Limb (tissue), 2 donors: ENCODE measurements at regions not wholly inside any gene's neighbourhood (a gene's known extent, or its start where the extent isn't known, plus 50 kb on each side); places are given as distances from the start of the nearest gene placed in this dataset.

ENCODE experiments used
- DNase-seq, 2 donors: peaks; one replicate each; pipeline ENCODE4 v3.0.0-alpha.2; 2016; ENCODE audit errors: extremely low spot score in 2 of 2

DNA sequence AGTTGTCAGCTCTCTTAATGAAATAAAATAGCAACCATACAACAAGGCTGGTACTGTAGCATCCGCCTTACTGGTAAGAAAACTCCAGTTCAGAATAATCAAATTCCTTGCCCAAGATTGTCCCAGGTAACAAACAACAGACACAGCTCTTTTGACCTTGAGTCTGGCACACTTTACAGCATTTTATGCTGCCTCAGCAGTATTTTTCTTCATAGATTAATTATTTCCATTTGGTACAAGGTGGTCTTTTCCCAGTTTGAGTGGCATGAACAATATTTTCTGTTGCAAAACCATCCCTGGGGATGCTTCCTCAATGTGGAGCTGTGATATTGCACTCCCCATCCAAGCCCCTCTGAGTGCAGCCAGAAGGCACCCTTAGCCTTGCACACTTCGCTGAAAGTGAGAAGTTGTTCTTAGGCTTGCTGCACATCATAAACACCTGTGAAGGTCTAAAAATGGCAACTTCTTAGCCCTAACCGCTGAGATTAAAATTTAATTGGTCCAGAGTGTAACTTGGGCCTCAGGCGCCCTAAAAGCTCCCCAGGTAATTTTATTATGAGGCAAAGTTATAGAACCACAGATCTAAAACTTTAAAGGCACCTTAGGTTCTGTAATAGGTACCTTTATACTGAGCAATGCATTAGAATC lies 523.3 kb downstream of the CMPK2 start:
- no peak for DNase-seq

DNA sequence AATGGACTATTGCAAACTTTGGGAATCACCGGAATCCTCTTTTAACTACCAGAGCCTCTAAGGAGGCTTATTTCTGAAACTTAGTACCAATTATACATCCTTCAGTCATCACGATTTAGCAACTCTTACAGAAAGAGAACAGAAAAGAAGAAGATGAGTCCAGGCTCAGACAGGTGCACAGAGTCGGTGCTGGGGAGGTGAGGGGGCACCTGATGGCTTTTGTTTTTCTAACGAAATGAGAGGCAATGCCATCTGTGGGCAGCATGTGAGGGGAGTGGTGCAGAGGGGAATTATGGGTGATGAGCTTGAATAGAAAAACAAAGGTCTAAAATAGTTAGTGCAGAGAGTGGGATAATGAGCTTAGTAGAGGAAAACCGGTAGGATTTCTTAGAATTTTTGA lies 522.6 kb downstream of the CMPK2 start:
- DNase-seq: no peak

DNA sequence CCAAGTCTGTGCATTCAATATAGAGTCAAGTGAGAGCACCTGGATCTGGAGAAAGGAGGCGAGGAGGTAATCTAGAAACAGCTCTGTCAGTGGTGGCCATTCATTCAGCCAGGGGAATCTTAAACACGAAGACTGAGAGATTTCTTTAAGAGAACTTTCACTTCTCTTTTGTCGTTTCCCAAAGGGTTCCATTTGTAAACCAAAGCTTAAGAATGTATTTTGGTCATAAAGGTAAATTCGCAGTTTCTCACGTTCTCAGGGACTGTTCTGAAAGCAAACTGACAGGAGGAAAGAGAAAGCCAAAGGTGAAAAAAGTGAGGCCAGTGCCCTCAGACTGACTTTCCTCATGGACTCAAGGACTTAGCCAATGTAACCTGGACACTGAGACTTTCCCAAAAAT lies 513.5 kb downstream of the CMPK2 start:
- DNase-seq: no peak

DNA sequence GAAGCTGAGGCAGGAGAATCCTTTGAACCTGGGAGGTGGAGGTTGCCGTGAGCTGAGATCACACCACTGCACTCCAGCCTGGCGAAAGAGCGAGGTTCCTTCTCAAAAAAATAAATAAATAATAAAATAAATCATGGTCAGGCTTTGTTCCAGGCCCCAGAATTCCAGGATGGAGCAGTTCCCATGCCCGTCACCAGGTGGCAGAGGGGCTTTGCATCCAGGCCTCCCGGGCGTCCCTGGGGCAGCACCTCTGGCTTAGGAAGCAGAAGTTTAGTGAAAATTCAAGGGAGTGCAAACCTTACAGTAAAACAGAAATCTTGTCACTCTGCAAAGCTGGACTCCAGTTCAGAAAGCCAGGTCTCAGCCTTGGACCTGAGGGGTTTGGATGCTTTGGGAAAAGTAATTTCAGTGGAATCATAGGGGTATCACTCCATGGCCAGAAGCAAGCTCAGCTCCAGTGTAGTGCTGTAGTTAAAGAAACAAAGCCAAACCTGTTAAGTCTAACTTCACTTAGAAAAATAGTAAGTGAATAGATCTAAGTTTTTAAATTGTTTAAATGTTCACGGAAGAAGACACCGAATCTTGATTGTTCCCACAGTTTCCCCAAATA lies 512.7 kb downstream of the CMPK2 start:
- DNase-seq: peak in 1 of 2 donors; percentile 66

DNA sequence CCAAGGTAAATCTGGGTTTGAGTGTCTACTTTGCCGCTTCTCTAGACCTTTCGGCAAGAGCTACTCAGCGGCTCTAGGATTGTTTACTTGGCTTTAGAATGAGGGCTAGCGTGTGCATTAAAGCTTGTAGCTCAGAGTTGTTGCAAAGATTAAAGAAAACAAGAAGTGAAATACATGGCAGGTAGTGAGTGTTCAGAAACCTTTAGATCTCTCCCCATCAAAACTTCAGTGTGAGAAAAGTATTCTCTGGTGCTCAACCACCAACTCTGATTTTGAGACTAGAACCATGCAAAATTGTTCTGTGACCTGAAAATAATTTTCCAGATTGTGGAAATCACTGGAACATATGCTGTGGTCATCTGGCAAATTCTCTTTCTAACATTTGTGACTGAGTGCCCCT lies 512.0 kb downstream of the CMPK2 start:
- DNase-seq: no peak

DNA sequence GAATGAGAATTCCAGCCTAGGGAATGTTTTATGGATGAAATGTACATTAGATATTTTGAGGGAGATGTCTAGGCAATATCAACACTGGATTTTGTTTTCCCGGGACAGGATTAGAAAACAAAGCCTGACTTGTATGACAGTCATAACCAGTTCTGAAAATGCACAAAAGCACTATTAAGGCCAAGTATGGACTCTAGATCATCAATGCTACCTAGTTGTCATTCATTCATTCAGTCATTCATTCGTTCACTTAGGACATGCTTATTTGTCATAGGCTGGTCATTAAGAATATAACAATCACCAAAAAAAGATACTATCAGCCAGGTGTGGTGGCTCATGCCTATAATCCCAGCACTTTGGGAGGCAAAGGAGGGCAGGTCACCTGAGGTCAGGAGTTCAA lies 511.2 kb downstream of the CMPK2 start:
- no peak for DNase-seq

DNA sequence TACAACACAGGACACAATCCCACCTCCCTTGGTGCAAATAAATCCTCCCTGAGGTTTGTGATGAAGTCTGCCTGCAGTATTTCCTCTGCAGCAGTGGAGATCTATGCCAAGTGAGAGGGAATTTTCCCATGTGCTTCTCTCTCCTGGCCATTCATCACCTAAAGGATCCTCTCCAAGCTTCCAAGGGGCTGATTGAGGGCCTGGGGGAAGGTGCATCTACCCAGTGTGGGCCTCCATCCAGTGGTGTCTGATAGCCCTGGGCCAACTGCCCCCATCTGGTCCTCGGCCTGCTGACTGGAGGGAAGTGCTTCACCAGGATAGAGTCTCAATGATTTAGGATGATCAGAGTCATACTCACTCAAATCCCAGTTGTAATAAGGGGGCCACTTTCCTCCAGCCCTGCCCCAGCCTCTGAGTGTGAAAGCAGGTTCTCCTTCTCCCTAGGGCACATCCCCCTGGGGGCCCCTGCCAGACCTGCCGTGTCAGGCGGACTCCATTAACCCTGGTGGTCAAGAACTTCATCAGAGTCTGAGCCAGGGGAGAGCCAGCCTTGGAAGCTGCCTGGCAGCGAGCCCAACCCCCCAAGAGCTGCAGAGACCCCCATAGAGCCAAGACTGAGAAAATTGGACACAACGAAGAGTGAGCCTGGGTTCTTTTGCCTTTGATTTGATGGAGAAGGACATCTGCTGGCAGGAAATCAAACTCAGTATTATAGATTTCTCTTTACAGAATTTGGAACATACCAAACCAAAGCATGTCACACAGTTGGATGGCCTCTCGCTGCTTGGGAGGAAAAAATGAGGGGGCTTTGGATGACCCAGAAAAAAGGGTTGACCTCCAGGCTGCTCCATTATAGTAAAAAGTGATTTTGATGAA lies 509.6 kb downstream of the CMPK2 start:
- DNase-seq: no peak

DNA sequence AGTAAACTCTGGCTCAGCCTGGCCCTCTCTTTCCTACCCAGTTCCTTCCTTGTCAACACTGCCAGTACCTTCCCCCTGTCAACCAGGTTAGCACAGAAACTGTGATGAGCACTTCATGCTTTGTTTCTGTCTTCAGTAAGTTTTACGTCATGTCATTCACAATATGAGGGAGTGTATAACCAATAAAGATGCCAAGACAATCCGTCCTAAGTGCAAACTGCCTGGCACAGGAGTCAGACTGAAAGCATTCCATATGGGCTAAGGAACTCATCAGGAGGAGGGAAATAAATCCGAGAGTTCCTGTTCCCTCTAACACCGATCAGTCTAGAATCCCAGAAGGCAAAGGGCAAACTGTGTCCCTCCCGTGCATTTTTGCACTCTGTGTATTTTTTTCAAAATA lies 507.2 kb downstream of the CMPK2 start:
- DNase-seq: no peak

DNA sequence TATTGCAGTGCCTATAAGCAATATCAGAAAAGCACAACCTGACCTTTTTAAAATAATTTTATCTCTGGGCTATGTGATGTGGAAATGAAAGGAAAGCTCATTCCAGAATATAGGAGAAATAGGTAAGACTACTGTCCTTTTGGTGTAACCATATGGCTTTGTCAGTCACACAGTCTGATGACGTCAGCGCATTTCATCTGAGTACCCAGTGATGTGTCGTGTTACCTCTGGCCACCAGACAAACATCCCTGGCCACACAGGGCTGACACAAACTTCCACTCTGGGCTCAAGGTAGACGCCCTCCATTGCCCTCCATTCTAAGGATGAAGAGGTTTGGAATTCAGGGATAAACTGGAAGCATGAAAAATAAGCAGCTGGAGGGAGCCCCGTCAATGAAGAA lies 506.7 kb downstream of the CMPK2 start:
- DNase-seq: no peak

DNA sequence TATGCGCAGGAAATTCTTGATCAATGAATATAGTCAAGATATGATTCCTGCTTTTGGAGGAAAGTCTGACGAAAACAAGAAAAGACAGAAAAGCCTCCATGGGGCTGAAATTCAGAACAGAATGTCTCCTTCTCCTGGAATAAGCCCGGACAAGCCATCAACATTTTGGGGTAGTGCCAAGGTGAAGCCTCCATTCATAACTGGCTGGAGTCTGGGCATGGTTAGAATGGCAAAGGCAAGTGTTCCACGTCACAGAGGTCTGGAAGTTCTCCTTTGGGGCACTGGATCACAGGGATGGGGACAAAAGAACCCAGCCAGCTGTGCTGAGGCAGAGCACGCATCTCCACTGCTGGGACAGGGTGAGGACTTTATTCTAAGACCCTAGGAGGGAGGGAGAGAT lies 505.7 kb downstream of the CMPK2 start:
- no peak for DNase-seq

DNA sequence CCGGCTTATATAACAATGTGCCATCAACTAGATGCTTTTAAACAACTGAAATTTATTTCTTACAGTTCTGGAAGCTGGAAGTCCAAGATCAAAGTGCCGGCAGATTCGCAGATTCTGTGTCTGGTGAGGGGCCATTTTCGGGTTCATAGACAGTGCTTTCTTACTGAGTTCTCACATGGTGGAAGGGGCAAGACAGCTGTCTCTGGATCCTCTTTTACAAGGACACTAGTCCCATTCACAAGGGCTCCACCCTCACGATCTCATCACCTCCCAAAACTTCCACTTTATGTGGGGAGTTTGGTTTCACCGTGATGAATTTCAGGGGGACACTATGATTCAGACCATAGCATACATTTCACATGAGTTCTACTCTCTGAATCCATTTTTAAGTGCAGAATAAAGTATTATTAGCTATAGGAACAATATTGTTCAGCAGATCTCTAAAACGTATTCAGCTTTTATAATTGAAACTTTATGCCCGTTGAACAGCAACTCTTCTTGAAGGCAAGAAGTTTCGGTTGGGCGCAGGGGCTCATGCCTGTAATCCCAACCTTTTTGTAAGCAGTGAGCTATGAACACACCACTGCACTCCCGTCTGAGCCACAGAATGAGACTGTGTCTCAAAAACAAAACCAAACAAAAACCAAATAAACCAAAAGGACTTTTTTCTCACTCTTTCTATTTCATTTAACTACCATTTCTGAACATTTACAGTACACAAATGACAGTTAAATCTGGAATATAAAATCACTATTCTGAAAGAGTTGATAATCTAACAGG lies 502.8 kb downstream of the CMPK2 start:
- no peak for DNase-seq

DNA sequence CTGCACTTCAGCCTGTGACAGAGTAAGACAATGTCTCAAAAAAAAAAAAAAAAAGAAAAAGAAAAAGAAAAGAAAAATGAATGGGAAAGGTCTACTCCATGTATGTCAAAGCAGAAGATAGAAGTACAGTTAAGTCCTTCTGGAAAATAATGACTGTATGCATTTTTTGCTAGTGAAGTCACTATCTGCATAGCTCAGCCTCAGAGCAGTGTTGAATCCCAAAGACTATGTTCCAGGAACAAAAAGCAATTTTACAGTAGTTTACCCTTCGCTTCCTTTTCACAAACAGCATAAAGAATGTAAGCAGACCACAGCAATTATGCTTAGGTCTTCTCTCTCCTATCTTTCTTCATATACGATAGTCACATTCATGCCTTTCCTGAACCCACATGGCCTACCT lies 497.4 kb downstream of the CMPK2 start:
- DNase-seq: no peak

DNA sequence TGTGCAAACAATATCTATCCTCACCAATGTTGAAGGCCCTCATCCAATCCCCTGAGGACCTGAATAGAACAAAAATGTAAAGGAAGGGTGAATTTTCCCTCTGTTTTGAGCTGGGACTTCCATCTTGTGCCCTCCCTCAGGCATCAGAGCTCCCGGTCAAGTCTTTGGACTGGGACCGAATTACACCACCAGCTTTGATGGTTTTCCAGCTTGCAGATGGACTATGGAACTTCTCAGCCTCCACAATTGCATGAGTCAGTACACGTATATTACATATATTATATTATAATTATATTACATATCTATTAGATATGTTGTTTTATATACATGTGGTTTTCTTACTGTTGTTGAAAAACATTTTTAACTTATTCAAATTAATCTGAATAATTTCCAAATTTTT lies 496.4 kb downstream of the CMPK2 start:
- no peak for DNase-seq

DNA sequence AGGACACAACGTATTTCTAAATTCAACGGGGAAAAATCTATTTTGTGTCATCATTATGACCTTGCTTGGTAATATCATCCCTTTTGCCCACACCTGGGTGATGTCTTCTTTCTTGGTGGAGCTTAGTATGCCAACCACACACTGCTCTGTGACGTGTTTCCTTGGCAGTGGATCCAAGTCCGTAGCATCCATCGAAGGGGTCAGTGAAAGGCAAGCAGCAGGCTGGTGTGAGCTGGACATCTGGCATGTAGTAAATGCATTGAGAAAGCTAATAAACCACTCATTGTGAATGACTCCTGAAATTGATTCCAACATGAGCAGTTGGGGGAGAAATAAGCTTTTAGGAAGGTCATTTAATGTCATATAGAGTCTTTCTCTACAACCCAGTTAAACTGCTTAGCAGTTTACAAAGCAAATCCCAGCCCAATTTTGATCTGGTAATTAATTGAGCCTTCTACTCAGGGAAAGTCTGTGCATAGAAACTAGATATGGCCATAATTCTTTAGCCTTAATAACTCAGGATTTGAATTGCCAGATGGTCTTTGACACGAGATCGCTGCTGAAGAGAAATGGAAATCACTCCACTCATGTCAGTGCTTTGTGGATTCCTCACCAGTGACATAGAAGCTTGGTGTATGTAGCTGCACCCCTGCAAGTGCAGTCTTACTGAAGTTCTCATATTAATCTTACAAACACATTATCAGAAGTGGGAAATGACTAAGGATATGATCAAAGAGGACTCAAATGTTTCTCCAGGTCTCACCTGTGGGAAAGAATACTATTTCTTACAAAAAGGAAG lies 494.8 kb downstream of the CMPK2 start:
- no peak for DNase-seq

DNA sequence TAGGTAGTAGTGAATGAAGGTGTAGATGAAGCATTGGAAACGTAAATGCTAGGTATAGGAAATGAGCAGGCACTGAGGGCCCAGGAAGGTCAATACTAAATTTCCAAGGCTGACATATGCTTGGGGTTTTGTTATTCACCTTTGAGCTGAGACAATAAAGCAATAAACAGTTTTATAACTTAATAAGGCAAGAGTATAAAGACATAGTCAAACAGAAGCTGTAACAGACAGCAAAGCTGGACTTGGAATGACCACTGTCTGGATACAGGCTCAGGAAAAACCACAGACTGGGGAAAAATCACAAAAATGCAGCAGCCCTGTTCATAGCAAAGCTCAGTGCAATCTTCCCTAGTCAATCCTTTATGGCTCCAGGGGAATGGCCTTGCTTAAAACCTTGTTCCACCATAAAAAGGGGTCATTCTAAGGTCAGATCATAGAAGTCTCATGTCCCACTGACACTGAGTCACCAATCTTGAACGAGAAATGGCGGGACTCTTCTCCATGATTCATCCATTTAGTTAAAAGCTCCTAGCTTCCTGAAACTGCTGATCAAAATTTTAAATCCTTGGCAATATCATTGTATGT lies 493.3 kb downstream of the CMPK2 start:
- no peak for DNase-seq

DNA sequence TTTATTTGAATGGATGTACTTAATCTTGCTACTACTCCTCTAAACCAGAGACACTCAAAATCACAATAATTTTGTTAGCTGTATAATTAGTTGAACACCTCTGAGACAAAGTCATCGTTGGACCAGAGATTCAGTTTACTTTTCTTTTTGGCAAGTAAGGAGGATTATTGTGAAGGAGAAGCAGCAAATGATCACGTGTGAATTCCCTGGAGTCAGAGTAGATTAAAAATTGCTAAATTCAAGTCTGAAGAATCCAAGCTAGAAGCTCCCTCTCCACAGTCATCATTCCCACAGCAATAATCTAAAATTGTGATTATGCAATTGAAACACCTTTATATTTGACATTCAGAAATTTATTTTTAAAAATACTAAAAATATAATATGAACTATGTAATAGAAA lies 484.4 kb downstream of the CMPK2 start:
- DNase-seq: no peak

DNA sequence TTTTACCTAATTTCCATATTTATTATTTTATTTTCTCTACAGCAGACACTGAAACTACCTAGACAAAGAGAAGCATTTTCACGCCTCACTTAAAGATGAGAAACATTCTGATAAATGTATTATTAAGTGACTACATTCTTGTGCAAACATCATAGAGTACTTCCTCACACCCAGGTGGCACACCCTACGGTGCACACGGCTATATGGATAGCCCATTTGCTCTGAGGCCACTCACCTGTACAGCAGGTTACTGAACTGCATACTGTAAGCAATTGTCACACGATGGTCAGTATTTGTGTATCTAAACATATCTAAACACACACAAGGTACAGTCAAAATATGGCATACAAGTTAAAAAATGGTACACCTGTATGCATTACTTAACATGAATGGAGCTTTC lies 481.4 kb downstream of the CMPK2 start:
- DNase-seq: no peak

DNA sequence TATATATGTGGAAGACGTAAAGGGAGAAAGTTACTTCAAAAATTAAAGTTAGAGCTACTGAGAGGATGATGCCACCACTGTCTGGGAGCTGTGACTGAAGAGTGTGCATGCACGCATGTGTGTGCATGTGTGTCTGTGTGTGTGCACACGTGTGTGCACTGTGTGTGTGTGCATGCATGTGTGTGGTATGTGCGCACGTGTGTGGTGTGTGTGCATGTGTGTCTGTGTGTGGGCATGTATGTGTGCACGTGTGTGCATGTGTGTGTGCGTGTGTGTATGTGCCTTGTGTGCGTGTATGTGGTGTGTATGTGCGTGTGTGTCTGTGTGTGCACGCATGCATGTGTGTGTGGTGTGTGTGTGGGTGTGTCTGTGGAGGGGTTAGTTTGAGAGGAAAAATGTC lies 473.4 kb downstream of the CMPK2 start:
- no peak for DNase-seq

DNA sequence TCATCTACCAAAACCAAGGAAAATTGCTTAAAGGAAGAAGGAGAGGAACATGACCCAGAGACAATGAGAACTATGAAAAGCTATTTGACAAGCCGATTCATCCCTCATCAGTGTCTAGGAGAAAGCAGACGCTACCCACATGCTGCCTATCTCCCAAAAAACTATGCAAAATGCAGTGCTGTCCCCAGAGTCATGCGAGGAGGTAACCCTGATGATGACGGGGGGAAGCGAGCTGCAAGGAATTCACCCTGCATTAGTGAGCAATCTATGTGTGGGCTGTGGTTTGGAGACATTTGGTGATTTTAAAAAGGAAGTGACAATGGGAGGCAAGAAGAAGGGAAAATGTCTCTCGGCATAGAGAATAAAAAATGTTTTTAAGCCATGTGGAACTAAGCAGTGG lies 472.7 kb downstream of the CMPK2 start:
- DNase-seq: no peak

DNA sequence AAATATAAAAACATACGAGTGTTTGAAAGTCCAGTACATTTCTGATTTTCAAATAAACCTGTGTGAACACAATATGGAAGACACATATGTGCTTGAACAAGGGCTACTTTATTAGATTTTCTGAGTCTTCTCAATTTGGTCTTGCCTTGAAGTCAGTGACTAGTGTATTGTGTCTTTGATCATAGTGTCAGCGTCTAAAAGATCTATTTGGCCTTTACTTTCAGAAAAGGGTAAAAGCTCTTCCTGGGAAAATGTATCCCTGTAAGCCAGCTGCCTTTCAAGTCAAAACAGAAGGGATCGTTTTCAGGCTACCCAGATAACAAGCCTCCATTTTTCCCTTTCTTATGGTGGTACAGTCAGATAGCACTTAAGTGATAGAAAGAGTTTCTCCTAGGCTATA lies 471.9 kb downstream of the CMPK2 start:
- DNase-seq: no peak

DNA sequence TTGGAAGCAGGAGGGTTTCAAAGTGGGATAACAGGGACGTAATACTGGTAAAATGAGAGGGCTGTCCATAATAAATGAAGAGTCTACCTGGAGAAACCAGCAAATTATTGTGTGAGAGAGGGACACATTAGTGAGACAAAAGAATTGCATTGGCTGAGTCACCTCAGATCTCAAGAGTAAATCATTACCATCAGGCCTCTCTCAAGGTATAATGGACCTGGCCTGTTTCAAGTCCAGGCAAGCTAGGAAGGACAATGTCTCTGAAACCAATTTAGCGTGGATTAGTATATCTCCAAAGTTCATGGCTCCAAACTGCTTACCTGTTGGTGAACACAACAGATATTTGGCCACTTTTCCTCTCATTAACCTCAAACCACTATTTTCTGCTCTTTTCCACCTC lies 471.4 kb downstream of the CMPK2 start:
- DNase-seq: no peak
